IMR-90 (cell line): ENCODE measurements at regions not wholly inside any gene's neighbourhood (a gene's known extent, or its start where the extent isn't known, plus 50 kb on each side); places are given as distances from the start of the nearest gene placed in this dataset.

ENCODE experiments used
- ATAC-seq: fragments of 200-7000 bp; cut with Tn5 transposase; 2 replicates; pipeline ENCODE4 v1.9.1; 2020; ENCODE audit warnings: low read depth, mild to moderate bottlenecking, moderate library complexity
- BruUV-seq: library from RNA; stranded (reverse); fragments of 400-500 nt; replicated peaks from 2 replicates; lab custom pipeline; 2021; lab: Mats Ljungman, UMichigan
- CTCF ChIA-PET: fragments of 300-600 bp; formaldehyde crosslinking; extraction: SDS; loops from one replicate; lab custom pipeline; 2021; ENCODE audit warnings: antibody characterized with exemption; lab: Yijun Ruan, JAX
- POLR2A ChIA-PET: fragments of 300-600 bp; sonication (Branson Sonifier 250); formaldehyde crosslinking; loops from one replicate; lab custom pipeline; 2022; ENCODE audit warnings: antibody characterized with exemption; ENCODE audit not compliant: unreplicated experiment; lab: Charles Lee
- DNase-seq: peaks from one replicate; pipeline ENCODE4 v3.0.0; 2013
- H2AFZ ChIP-seq: replicated peaks from 2 replicates; pipeline ENCODE3; 2013; ENCODE audit warnings: low read length, mild to moderate bottlenecking; ENCODE audit not compliant: poor library complexity
- H2AK5ac ChIP-seq: 2 replicates; pipeline ENCODE4 v1.6.1; 2013; ENCODE audit warnings: low read depth, low read length, inconsistent platforms
- H2AK9ac ChIP-seq: replicated peaks from 2 replicates; pipeline ENCODE3; 2013; ENCODE audit warnings: mild to moderate bottlenecking, low read depth, low read length, moderate library complexity; ENCODE audit not compliant: poor library complexity
- H2BK120ac ChIP-seq: 2 replicates; pipeline ENCODE4 v1.6.1; 2013; ENCODE audit warnings: low read depth, low read length, inconsistent platforms
- H2BK15ac ChIP-seq: 3 replicates; pipeline ENCODE4 v1.6.1; 2013; ENCODE audit warnings: low read depth, low read length, inconsistent platforms
- H2BK20ac ChIP-seq: 2 replicates; pipeline ENCODE4 v1.6.1; 2013; ENCODE audit warnings: low read depth, mild to moderate bottlenecking, inconsistent platforms, low read length, moderate library complexity
- H2BK5ac ChIP-seq: 2 replicates; pipeline ENCODE4 v1.6.1; 2013; ENCODE audit warnings: mild to moderate bottlenecking, low read depth, low read length, inconsistent platforms; ENCODE audit not compliant: poor library complexity, severe bottlenecking
- H3K14ac ChIP-seq: replicated peaks from 2 replicates; pipeline ENCODE4 v1.6.1; 2013; ENCODE audit warnings: low read depth, low read length, inconsistent platforms
- H3K18ac ChIP-seq: 2 replicates; pipeline ENCODE4 v1.6.1; 2013; ENCODE audit warnings: low read depth, low read length, control low read depth
- H3K23ac ChIP-seq: 2 replicates; pipeline ENCODE4 v1.6.1; 2013; ENCODE audit warnings: low read depth, low read length, inconsistent platforms
- H3K27ac ChIP-seq: 2 replicates; pipeline ENCODE4 v1.5.1; 2013; ENCODE audit warnings: mild to moderate bottlenecking, control low read depth, low read length; ENCODE audit not compliant: insufficient read depth
- H3K27me3 ChIP-seq: 2 replicates; pipeline ENCODE4 v1.6.1; 2013; ENCODE audit warnings: low read length; ENCODE audit not compliant: control insufficient read depth, insufficient read depth
- H3K36me3 ChIP-seq: 2 replicates; pipeline ENCODE4 v1.6.1; 2013; ENCODE audit warnings: low read length, mixed read lengths; ENCODE audit not compliant: control insufficient read depth, insufficient read depth
- H3K4ac ChIP-seq: 2 replicates; pipeline ENCODE4 v1.6.1; 2013; ENCODE audit warnings: low read depth, low read length, inconsistent platforms
- H3K4me1 ChIP-seq: 2 replicates; pipeline ENCODE4 v1.6.1; 2013; ENCODE audit warnings: low read length, mixed read lengths; ENCODE audit not compliant: control insufficient read depth, insufficient read depth
- H3K4me2 ChIP-seq: 2 replicates; pipeline ENCODE4 v1.6.1; 2013; ENCODE audit warnings: low read depth, mild to moderate bottlenecking, control low read depth, low read length, moderate library complexity
- H3K4me3 ChIP-seq: 2 replicates; pipeline ENCODE4 v1.5.1; 2013; ENCODE audit warnings: low read depth, mild to moderate bottlenecking, control low read depth, low read length, moderate library complexity; ENCODE audit not compliant: insufficient read depth
- H3K56ac ChIP-seq: 2 replicates; pipeline ENCODE4 v1.6.1; 2013; ENCODE audit warnings: low read length, inconsistent platforms; ENCODE audit not compliant: insufficient read depth; ENCODE audit errors: extremely low read depth
- H3K79me1 ChIP-seq, 2 experiments: 2 replicates each; pipeline ENCODE4 v1.6.1; 2013; ENCODE audit warnings: low read length in 2 of 2, inconsistent platforms in 1 of 2, low read depth in 1 of 2
- H3K9ac ChIP-seq: 2 replicates; pipeline ENCODE4 v1.6.1; 2013; ENCODE audit warnings: low read depth, low read length, control low read depth
- H3K9me1 ChIP-seq: 2 replicates; pipeline ENCODE4 v1.6.1; 2013; ENCODE audit warnings: low read length, inconsistent platforms; ENCODE audit not compliant: insufficient read depth
- H3K9me3 ChIP-seq: 2 replicates; pipeline ENCODE4 v1.6.1; 2013; ENCODE audit warnings: low read length; ENCODE audit not compliant: control insufficient read depth, insufficient read depth
- H4K20me1 ChIP-seq: 2 replicates; pipeline ENCODE4 v1.6.1; 2013; ENCODE audit warnings: low read length, inconsistent platforms; ENCODE audit not compliant: insufficient read depth
- H4K5ac ChIP-seq: 2 replicates; pipeline ENCODE4 v1.6.1; 2013; ENCODE audit warnings: mild to moderate bottlenecking, low read depth, low read length, control low read depth
- H4K8ac ChIP-seq, 2 experiments: 2 replicates each; pipeline ENCODE4 v1.6.1; 2013; ENCODE audit warnings: low read depth in 2 of 2, low read length in 2 of 2, control low read depth in 1 of 2, inconsistent platforms in 1 of 2
- H4K91ac ChIP-seq: 2 replicates; pipeline ENCODE4 v1.6.1; 2013; ENCODE audit warnings: low read depth, low read length, inconsistent platforms; ENCODE audit not compliant: insufficient read depth
- BHLHE40 ChIP-seq: fragments of 150-350 bp; IDR thresholded peaks from 2 replicates; pipeline ENCODE4 v1.6.1; 2016; ENCODE audit warnings: mild to moderate bottlenecking, low read depth, low read length
- CEBPB ChIP-seq: IDR thresholded peaks from 2 replicates; pipeline ENCODE4 v1.6.1; 2012; ENCODE audit warnings: low read depth, low read length, improper control_type of control experiment
- MXI1 ChIP-seq: IDR thresholded peaks from 2 replicates; pipeline ENCODE4 v1.6.1; 2012; ENCODE audit warnings: low read depth, mild to moderate bottlenecking, low read length, moderate library complexity, borderline replicate concordance
- POLR2A ChIP-seq: IDR thresholded peaks from 2 replicates; pipeline ENCODE4 v1.6.1; 2012; ENCODE audit warnings: mild to moderate bottlenecking, low read depth, low read length
- RCOR1 ChIP-seq: IDR thresholded peaks from 2 replicates; pipeline ENCODE4 v1.6.1; 2012; ENCODE audit warnings: mild to moderate bottlenecking, low read length, improper control_type of control experiment; ENCODE audit not compliant: insufficient replicate concordance
- SMC3 ChIP-seq: fragments of 150-350 bp; IDR thresholded peaks from 2 replicates; pipeline ENCODE4 v1.6.1; 2016; ENCODE audit warnings: low read depth, mild to moderate bottlenecking, antibody characterized with exemption, low read length, moderate library complexity
- WGBS, 2 experiments: methylation state at CpG; one replicate each; pipeline versions ENCODE4 v1.1.5 to v1.1.7; 2013; ENCODE audit warnings: missing lambda C conversion rate in 2 of 2; ENCODE audit not compliant: insufficient read length in 1 of 2; ENCODE audit errors: extremely low coverage in 2 of 2; 5-methylcytosine and 5-hydroxymethylcytosine counted together
- dilution Hi-C: fragments of 300-500 bp; cut with HindIII; formaldehyde crosslinking; loops from one replicate; pipeline ENCODE4 v1.14.3; 2018; ENCODE audit warnings: low sequenced_read_pairs; ENCODE audit not compliant: unreplicated experiment
- in situ Hi-C: fragments of 300-500 bp; cut with MboI; formaldehyde crosslinking; loops from 3 replicates; pipeline ENCODE4 v1.14.3; 2019; ENCODE audit warnings: low sequenced_read_pairs, inconsistent platforms, mixed read lengths
- intact Hi-C: fragments of 100-400 bp; cut with micrococcal nuclease; formaldehyde crosslinking; loops from 2 replicates; pipeline ENCODE4 v1.10.0; 2022

GRCh38 chr18:35826477-35826876, 146.0 kb upstream of the RMP24 start:
- Histone ChIP-seq H3K4ac (no peak overlapping the region), H3K18ac (no peak overlapping the region), H3K36me3 (no peaks in the 10 kb centered on the region), H4K8ac (no peak overlapping the region), H3K27me3 (no peaks in the 10 kb centered on the region), H3K56ac (no peak overlapping the region), H2BK5ac (no peak overlapping the region), H2BK20ac (no peak overlapping the region), H2AFZ (no peak overlapping the region), H2AK9ac (no peak overlapping the region), H2BK120ac (no peak overlapping the region), H3K79me1 (no peaks in the 10 kb centered on the region), H3K9ac (no peak overlapping the region), H3K4me2 (no peak overlapping the region), H3K4me1 (no peaks in the 10 kb centered on the region), H3K14ac (no peak overlapping the region), H3K23ac (no peak overlapping the region), H3K4me3 (no peak overlapping the region), H3K27ac (no peak overlapping the region), H4K5ac (no peak overlapping the region), H2AK5ac (no peak overlapping the region), H3K9me3 (no peaks in the 10 kb centered on the region), H4K20me1 (no peaks in the 10 kb centered on the region), H2BK15ac (no peak overlapping the region), H4K91ac (no peak overlapping the region), H3K9me1 (no peaks in the 10 kb centered on the region)
- in situ Hi-C loops: no loop called here
- TF ChIP-seq CEBPB: no peak
- TF ChIP-seq RCOR1: no peak
- no peak for TF ChIP-seq MXI1
- TF ChIP-seq BHLHE40: no peak
- TF ChIP-seq SMC3: no peak
- no peak for TF ChIP-seq POLR2A
- WGBS, 2 experiments: no CpG with 5 or more reads among the region's 1 CpG
- dilution Hi-C loops: no loop called here
- intact Hi-C loops: no loop called here
- ATAC-seq (no peak), DNase-seq (no peak)
- BruUV-seq: no TSS peak
- ChIA-PET CTCF (no interaction called here), POLR2A (no interaction called here)
